ENCODE measurements at regions not wholly inside any gene's neighbourhood (a gene's known extent, or its start where the extent isn't known, plus 50 kb on each side); places are given as distances from the start of the nearest gene placed in this dataset.

DNA sequence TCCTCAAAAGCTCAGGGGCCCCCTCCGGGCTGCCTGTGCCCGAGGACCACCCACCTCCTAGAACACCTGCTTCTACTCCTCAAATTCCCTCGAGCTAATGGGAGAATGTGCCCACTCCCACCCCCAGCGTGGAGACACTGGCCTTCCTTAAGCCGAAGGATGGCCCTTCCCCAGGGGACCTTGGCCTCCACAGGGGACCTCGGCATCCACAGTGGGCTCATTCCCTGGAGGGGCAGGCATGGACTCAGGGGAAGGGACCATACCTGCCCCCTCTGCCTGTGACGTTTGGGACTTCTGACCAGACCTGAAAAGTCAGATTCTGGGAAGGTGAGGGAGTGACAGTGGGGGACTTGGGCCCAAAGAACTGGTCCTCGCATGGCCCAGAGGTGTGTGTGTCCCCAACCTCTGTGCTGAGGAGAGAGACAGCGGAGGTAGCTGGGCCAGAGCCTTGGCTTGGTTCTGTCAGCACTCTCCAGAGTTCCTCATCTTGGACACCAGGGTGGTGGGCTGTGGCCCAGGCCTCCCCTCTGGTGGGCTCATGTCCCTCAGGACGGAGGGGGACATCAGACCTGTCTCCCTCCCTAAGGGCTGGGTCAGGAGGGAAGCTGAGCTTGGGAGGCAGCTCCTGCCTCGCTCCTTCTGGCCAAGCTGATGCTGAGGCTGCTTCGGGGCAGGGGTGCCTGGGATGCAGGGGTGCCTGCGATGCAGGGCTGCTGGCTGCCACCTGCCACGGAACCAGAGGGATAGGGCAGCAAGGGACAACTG lies 240.4 kb downstream of the HAUS1 start:
- ChIA-PET CTCF (no interaction called here), POLR2A (no interaction called here)
- no peak for DNase-seq (ENCODE audit: low read depth, low spot score)
- no peak overlapping the region for H3K4me3 ChIP-seq (ENCODE audit: low read depth, low read length)
- TF ChIP-seq, protein P1, sequence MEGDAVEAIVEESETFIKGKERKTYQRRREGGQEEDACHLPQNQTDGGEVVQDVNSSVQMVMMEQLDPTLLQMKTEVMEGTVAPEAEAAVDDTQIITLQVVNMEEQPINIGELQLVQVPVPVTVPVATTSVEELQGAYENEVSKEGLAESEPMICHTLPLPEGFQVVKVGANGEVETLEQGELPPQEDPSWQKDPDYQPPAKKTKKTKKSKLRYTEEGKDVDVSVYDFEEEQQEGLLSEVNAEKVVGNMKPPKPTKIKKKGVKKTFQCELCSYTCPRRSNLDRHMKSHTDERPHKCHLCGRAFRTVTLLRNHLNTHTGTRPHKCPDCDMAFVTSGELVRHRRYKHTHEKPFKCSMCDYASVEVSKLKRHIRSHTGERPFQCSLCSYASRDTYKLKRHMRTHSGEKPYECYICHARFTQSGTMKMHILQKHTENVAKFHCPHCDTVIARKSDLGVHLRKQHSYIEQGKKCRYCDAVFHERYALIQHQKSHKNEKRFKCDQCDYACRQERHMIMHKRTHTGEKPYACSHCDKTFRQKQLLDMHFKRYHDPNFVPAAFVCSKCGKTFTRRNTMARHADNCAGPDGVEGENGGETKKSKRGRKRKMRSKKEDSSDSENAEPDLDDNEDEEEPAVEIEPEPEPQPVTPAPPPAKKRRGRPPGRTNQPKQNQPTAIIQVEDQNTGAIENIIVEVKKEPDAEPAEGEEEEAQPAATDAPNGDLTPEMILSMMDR (IDR thresholded peaks at IDR 0.05; ENCODE audit: insufficient read depth, low read length, missing control alignments) = no peak

- TF ChIP-seq, protein P1 (IDR thresholded peaks at IDR 0.05; ENCODE audit: insufficient read depth, low read length, missing control alignments) = no peak
- POLR2A ChIA-PET = no interaction called here
- no peak overlapping the region for H3K4me3 ChIP-seq (ENCODE audit: low read depth, low read length)
- DNase-seq (ENCODE audit: low read depth, low spot score) = no peak
- CTCF ChIA-PET = no interaction called here
These were observed 240.9 kb downstream of the HAUS1 start for GRCh38 chr18:46345181-46345465.

GRCh38 chr18:46346213-46346612 lies 242.0 kb downstream of the HAUS1 start:
- CTCF ChIA-PET = no interaction called here
- no peak overlapping the region for H3K4me3 ChIP-seq (ENCODE audit: low read depth, low read length)
- POLR2A ChIA-PET = no interaction called here
- TF ChIP-seq, protein P1 (IDR thresholded peaks at IDR 0.05; ENCODE audit: insufficient read depth, low read length, missing control alignments) = no peak
- no peak for DNase-seq (ENCODE audit: low read depth, low spot score)

DNA sequence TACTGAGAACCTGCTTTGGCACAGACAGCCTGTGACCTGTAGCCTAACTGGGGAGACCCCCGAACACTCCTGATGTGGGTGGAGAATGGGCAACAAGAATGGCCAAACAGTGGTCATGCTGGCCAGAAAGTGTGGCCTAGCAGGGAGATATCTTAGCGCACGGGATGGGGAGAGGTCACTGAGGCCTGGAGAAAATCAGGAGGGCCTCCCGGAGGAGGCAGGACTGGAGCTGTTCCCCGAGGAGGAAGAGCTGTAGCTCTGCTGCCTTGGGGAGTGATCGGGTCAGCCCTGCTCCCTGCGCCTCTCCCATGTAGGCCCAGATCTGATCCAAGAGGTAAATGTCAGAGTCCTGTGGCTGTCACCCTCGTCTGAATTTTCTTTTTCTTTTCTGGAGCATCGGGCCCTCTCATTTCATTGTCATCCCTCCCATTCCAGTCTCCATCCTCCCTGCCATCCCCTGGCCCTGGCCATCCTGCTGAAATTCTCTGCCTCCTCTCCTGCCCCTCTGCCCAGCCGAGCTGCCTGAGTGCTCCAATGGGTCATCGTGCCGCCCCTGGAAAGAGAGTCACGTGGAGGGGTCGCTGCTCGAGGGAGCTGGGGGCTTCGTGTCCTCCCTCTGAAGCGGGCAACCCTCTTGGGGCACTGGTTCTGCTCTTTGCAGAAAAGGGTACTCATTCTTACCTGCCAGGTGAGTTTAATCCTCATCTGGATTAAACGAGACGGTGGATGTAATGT lies 242.9 kb downstream of the HAUS1 start:
- ChIA-PET POLR2A (no interaction called here), CTCF (no interaction called here)
- TF ChIP-seq, protein P1 (IDR thresholded peaks at IDR 0.05; ENCODE audit: insufficient read depth, low read length, missing control alignments) = no peak
- no peak for DNase-seq (ENCODE audit: low read depth, low spot score)
- H3K4me3 ChIP-seq (ENCODE audit: low read depth, low read length) = no peak overlapping the region

DNA sequence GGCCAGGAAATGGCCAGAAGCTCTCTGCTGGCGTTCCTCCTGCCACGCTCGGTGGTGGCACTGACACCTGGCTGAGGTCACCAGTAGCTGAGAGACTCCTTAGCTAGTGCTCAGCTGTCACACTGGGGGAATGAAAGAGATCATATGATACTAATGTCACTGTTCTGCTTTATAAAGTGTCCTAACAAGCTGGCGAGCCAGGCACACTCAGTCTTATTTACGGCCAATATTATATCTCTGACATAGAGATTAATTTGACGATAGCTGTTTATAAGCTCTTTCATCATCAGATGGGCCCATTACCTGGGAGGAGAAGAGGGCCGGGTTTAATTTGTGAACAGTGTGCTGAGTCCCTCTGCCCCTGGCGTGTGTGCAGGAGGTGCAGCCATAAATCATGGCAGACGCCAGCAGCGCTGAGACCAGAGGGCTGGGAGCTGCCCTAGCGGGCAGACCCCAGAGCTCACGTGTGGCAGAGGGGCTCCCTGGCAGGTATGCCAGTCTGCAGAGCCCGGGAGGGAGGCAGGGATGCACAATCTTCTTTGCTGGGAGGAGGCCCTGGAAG lies 246.5 kb downstream of the HAUS1 start:
- no peak for DNase-seq (ENCODE audit: low read depth, low spot score)
- TF ChIP-seq, protein P1 (IDR thresholded peaks at IDR 0.05; ENCODE audit: insufficient read depth, low read length, missing control alignments) = no peak
- ChIA-PET CTCF (no interaction called here), POLR2A (no interaction called here)
- no peak overlapping the region for H3K4me3 ChIP-seq (ENCODE audit: low read depth, low read length)

GRCh38 chr18:46352520-46353250 lies 248.5 kb downstream of the HAUS1 start:
- ChIA-PET POLR2A (no interaction called here), CTCF (no interaction called here)
- H3K4me3 ChIP-seq (ENCODE audit: low read depth, low read length) = no peak overlapping the region
- TF ChIP-seq, protein P1 (IDR thresholded peaks at IDR 0.05; ENCODE audit: insufficient read depth, low read length, missing control alignments) = no peak
- no peak for DNase-seq (ENCODE audit: low read depth, low spot score)
